Epithelial cell of proximal tubule (primary cell): ENCODE measurements at regions not wholly inside any gene's neighbourhood (a gene's known extent, or its start where the extent isn't known, plus 50 kb on each side); places are given as distances from the start of the nearest gene placed in this dataset.
"Not testable (repeated sequence)": the region's sequence is repeated elsewhere in the genome, so short reads cannot be mapped to it uniquely, and the experiment has no call there.

ENCODE experiments used
- DNase-seq: peaks from one replicate; pipeline ENCODE4 v3.0.0-alpha.2; 2011; ENCODE audit warnings: low read depth
- H3K4me3 ChIP-seq: 2 replicates; pipeline ENCODE4 v1.5.1; 2011; ENCODE audit warnings: low read depth, mild to moderate bottlenecking, low read length
- CTCF ChIP-seq: conservative IDR thresholded peaks from 2 replicates; pipeline ENCODE4 v1.5.1; 2012; ENCODE audit warnings: low read depth, mild to moderate bottlenecking, low read length

- DNase-seq = no peak
- no peak overlapping the region for H3K4me3 ChIP-seq
- no peak for TF ChIP-seq CTCF
Measured at GRCh38 chr10:16117305-16117695, 257.0 kb upstream of the MINDY3 start.

GRCh38 chr10:16119445-16119844 is 259.1 kb upstream of the MINDY3 start:
- TF ChIP-seq CTCF = no peak
- no peak overlapping the region for H3K4me3 ChIP-seq

GRCh38 chr10:16120563-16120962 is 260.3 kb upstream of the MINDY3 start:
- H3K4me3 ChIP-seq = no peak overlapping the region
- no peak for DNase-seq
- no peak for TF ChIP-seq CTCF

More at GRCh38 chr10:16119445-16119844, 259.1 kb upstream of the MINDY3 start:
- no peak for DNase-seq

- no peak for DNase-seq
- no peak overlapping the region for H3K4me3 ChIP-seq
- TF ChIP-seq CTCF = no peak
Measured at GRCh38 chr10:16141499-16141898, 281.2 kb upstream of the MINDY3 start.

- DNase-seq = no peak
- no peak overlapping the region for H3K4me3 ChIP-seq
- no peak for TF ChIP-seq CTCF
Measured at GRCh38 chr10:16146993-16147392, 286.7 kb upstream of the MINDY3 start.

GRCh38 chr10:16155834-16156233 is 281.0 kb upstream of the PTER start:
- DNase-seq = no peak
- H3K4me3 ChIP-seq = no peak overlapping the region
- TF ChIP-seq CTCF = peak; percentile 34

- no peak for TF ChIP-seq CTCF
- no peak overlapping the region for H3K4me3 ChIP-seq
- no peak for DNase-seq
Measured at GRCh38 chr10:16156681-16157080, 280.1 kb upstream of the PTER start.

GRCh38 chr10:16165067-16165466 is 271.7 kb upstream of the PTER start:
- DNase-seq, H3K4me3 ChIP-seq: not testable (repeated sequence)
